ENCODE measurements at regions not wholly inside any gene's neighbourhood (a gene's known extent, or its start where the extent isn't known, plus 50 kb on each side); places are given as distances from the start of the nearest gene placed in this dataset.

GRCh38 chr6:148218542-148219258 lies 123.9 kb upstream of the SASH1 start:
- Histone ChIP-seq H3K9me1 (ENCODE audit: insufficient read depth, low read length) (no peaks in the 10 kb centered on the region), H3K36me3 (ENCODE audit: control insufficient read depth, insufficient read depth, low read length) (no peaks in the 10 kb centered on the region), H4K8ac (ENCODE audit: low read depth in 2 of 2, low read length in 2 of 2) (peak overlapping the region in 1 of 2 experiments; percentile 62; a peak in 3 of 4 replicates), H2BK5ac (ENCODE audit: low read depth, low read length, poor library complexity, severe bottlenecking) (no peak overlapping the region), H2AK5ac (ENCODE audit: low read depth, low read length) (peak overlapping the region; percentile 48; the same call in 1 of the 2 replicates), H3K4me3 (ENCODE audit: insufficient read depth, low read depth, low read length) (no peak overlapping the region), H4K20me1 (ENCODE audit: insufficient read depth, low read length) (no peaks in the 10 kb centered on the region), H3K4ac (ENCODE audit: low read depth, low read length) (peak overlapping the region; percentile 20; the same call in 1 of the 2 replicates), H4K5ac (ENCODE audit: low read depth, low read length) (peak overlapping the region; percentile 75; the same call in 1 of the 2 replicates), H2BK120ac (ENCODE audit: low read depth, low read length) (peak overlapping the region; percentile 35; the same call in 1 of the 2 replicates), H3K23ac (ENCODE audit: low read depth, low read length) (no peak overlapping the region), H2BK15ac (ENCODE audit: low read depth, low read length) (no peak overlapping the region), H2BK20ac (ENCODE audit: low read depth, low read length) (peak overlapping the region; percentile 27; the same call in 1 of the 2 replicates), H3K4me2 (ENCODE audit: low read depth, low read length) (no peak overlapping the region; the same call in 1 of the 2 replicates), H4K91ac (ENCODE audit: insufficient read depth, low read depth, low read length) (no peak overlapping the region; the same call in 1 of the 2 replicates), H3K9ac (ENCODE audit: low read depth, low read length) (no peak overlapping the region), H3K27ac (ENCODE audit: insufficient read depth, low read length) (peak overlapping the region; percentile 39; the same call in 1 of the 2 replicates), H3K9me3 (ENCODE audit: control insufficient read depth, insufficient read depth, low read length) (no peaks in the 10 kb centered on the region), H3K18ac (ENCODE audit: low read depth, low read length) (peak overlapping the region; percentile 42), H2AFZ (replicated peaks; ENCODE audit: low read length, poor library complexity) (peak overlapping the region; percentile 46), H3K56ac (ENCODE audit: extremely low read depth, insufficient read depth, low read length) (no peak overlapping the region), H3K14ac (replicated peaks; ENCODE audit: low read depth, low read length) (peak overlapping the region; percentile 45), H3K79me1 (ENCODE audit: low read depth in 1 of 2, low read length in 2 of 2) (no peaks in the 10 kb centered on the region), H3K27me3 (ENCODE audit: control insufficient read depth, insufficient read depth, low read length) (0 out of 2 replicates have a peak, but pooled peaks cover 1% of the 10 kb centered on the region), H2AK9ac (replicated peaks; ENCODE audit: low read depth, low read length, poor library complexity) (no peak overlapping the region), H3K4me1 (ENCODE audit: control insufficient read depth, insufficient read depth, low read length) (peaks cover 13% of the 10 kb centered on the region)
- ChIA-PET CTCF (interaction anchor here (0.6 kb wide), 2 partner anchors 15 to 593 kb away, joined by 3 to 4 read pairs; no protein-coding TSS in a partner anchor), POLR2A (ENCODE audit: unreplicated experiment) (no interaction called here)
- dilution Hi-C loops (cut with HindIII; ENCODE audit: low sequenced_read_pairs, unreplicated experiment): no loop called here
- TF ChIP-seq POLR2A (IDR thresholded peaks at IDR 0.05; ENCODE audit: low read depth, low read length): no peak
- 0 out of 2 replicates have a peak, but pooled peaks have one; percentile 7 for TF ChIP-seq CEBPB (IDR thresholded peaks at IDR 0.05; ENCODE audit: low read depth, low read length)
- intact Hi-C loops (cut with micrococcal nuclease): no loop called here
- ATAC-seq (ENCODE audit: low read depth) (peak; percentile 49), DNase-seq (no peak)
- 93% methylated on average over 2 of the region's 3 CpGs; no CpG with 5 or more reads in 1 of the 2 experiments for WGBS, 2 experiments (ENCODE audit: extremely low coverage in 2 of 2, insufficient read length in 1 of 2)
- BruUV-seq (replicated peaks): no TSS peak
- in situ Hi-C loops (cut with MboI; ENCODE audit: low sequenced_read_pairs): no loop called here

All from IMR-90 (cell line).